GM23338 (cell line): ENCODE measurements at regions not wholly inside any gene's neighbourhood (a gene's known extent, or its start where the extent isn't known, plus 50 kb on each side); places are given as distances from the start of the nearest gene placed in this dataset.
A peak's percentile ranks its signal among the peaks of the same experiment; 100 is the strongest.

Source experiments
- ATAC-seq: fragments of 200-7000 bp; cut with Tn5 transposase; 3 replicates; pipeline ENCODE4 v1.9.1; 2020
- DNase-seq: peaks from one replicate; pipeline ENCODE4 v3.0.0-alpha.2; 2015; ENCODE audit warnings: low spot score
- H2AFZ ChIP-seq: fragments of 200-600 bp; sonication (generic); 2 replicates; pipeline ENCODE4 v1.8.0; 2016; ENCODE audit warnings: antibody characterized with exemption, mild to moderate bottlenecking, moderate library complexity
- H3F3A ChIP-seq: fragments of 200-600 bp; sonication (generic); replicated peaks from 2 replicates; pipeline ENCODE4 v1.8.0; 2017; ENCODE audit warnings: antibody characterized with exemption, mixed run types, low read depth
- H3K27ac ChIP-seq: fragments of 200-600 bp; sonication (generic); 2 replicates; pipeline ENCODE4 v1.6.1; 2016; ENCODE audit warnings: low read depth
- H3K27me3 ChIP-seq: fragments of 200-600 bp; sonication (generic); 2 replicates; pipeline ENCODE4 v1.8.0; 2016; ENCODE audit warnings: mild to moderate bottlenecking, mixed run types, moderate library complexity; ENCODE audit not compliant: insufficient read depth
- H3K36me3 ChIP-seq: fragments of 200-600 bp; sonication (generic); 2 replicates; pipeline ENCODE4 v1.8.0; 2016; ENCODE audit warnings: mild to moderate bottlenecking; ENCODE audit not compliant: insufficient read depth
- H3K4me1 ChIP-seq: fragments of 200-600 bp; sonication (generic); 2 replicates; pipeline ENCODE4 v1.8.0; 2016; ENCODE audit warnings: mild to moderate bottlenecking, moderate library complexity; ENCODE audit not compliant: insufficient read depth
- H3K4me2 ChIP-seq: fragments of 200-600 bp; sonication (generic); 2 replicates; pipeline ENCODE4 v1.7.1; 2017; ENCODE audit warnings: mixed run types
- H3K4me3 ChIP-seq: fragments of 200-600 bp; sonication (generic); 2 replicates; pipeline ENCODE4 v1.6.1; 2016; ENCODE audit warnings: mixed run types
- H3K79me2 ChIP-seq: fragments of 200-600 bp; sonication (generic); replicated peaks from 2 replicates; pipeline ENCODE4 v1.8.0; 2017; ENCODE audit warnings: mild to moderate bottlenecking; ENCODE audit not compliant: insufficient read depth
- H3K9me2 ChIP-seq: fragments of 200-600 bp; sonication (generic); 2 replicates; pipeline ENCODE4 v1.8.0; 2017; ENCODE audit not compliant: insufficient read depth
- H4K20me1 ChIP-seq: fragments of 200-600 bp; sonication (generic); replicated peaks from 2 replicates; pipeline ENCODE4 v1.8.0; 2017; ENCODE audit warnings: mild to moderate bottlenecking; ENCODE audit not compliant: insufficient read depth
- H3K27ac Mint-ChIP-seq: 2 replicates; pipeline ENCODE4 v1.8.0; 2020; ENCODE audit warnings: inconsistent platforms, mild to moderate bottlenecking, moderate library complexity, mixed read lengths
- H3K27me3 Mint-ChIP-seq: 3 replicates; pipeline ENCODE4 v1.8.0; 2022; ENCODE audit warnings: low read depth, mild to moderate bottlenecking, moderate library complexity, mixed read lengths, inconsistent platforms; ENCODE audit not compliant: insufficient read depth, poor library complexity
- H3K36me3 Mint-ChIP-seq: 3 replicates; pipeline ENCODE4 v1.8.0; 2021; ENCODE audit warnings: low read depth, mild to moderate bottlenecking, inconsistent platforms, moderate library complexity, mixed read lengths
- H3K4me1 Mint-ChIP-seq: 3 replicates; pipeline ENCODE4 v1.8.0; 2020; ENCODE audit warnings: mild to moderate bottlenecking, inconsistent platforms, mixed read lengths
- H3K4me3 Mint-ChIP-seq: 3 replicates; pipeline ENCODE4 v1.8.0; 2021; ENCODE audit warnings: moderate library complexity, mild to moderate bottlenecking, inconsistent platforms, mixed read lengths
- H3K9me3 Mint-ChIP-seq: 3 replicates; pipeline ENCODE4 v1.8.0; 2020; ENCODE audit warnings: moderate library complexity, mild to moderate bottlenecking, inconsistent platforms, mixed read lengths
- CREB1 ChIP-seq: fragments of 250-450 bp; sonication (Bioruptor Pico); IDR thresholded peaks from 2 replicates; pipeline ENCODE4 v1.5.0; 2020; ENCODE audit warnings: low read depth, mild to moderate bottlenecking, moderate library complexity
- EZH2 ChIP-seq: fragments of 200-600 bp; sonication (generic); IDR thresholded peaks from one replicate; pipeline ENCODE4 v1.8.0; 2017; ENCODE audit warnings: antibody characterized with exemption, mild to moderate bottlenecking, low read depth; ENCODE audit not compliant: unreplicated experiment
- EZH2phosphoT487 ChIP-seq: fragments of 200-600 bp; sonication (generic); IDR thresholded peaks from one replicate; pipeline ENCODE4 v1.8.1; 2018; ENCODE audit warnings: antibody characterized with exemption; ENCODE audit not compliant: unreplicated experiment
- JUNB ChIP-seq: IDR thresholded peaks from one replicate; pipeline ENCODE4 v1.6.1; 2016; ENCODE audit warnings: antibody characterized with exemption; ENCODE audit not compliant: unreplicated experiment
- NANOG ChIP-seq: IDR thresholded peaks from 2 replicates; pipeline ENCODE4 v1.6.1; 2016; ENCODE audit warnings: antibody characterized with exemption, borderline replicate concordance
- POLR2AphosphoS5 ChIP-seq: IDR thresholded peaks from 2 replicates; pipeline ENCODE4 v1.6.1; 2016; ENCODE audit warnings: antibody characterized with exemption, low read depth
- STAT1 ChIP-seq: IDR thresholded peaks from one replicate; pipeline ENCODE4 v1.6.1; 2016; ENCODE audit warnings: antibody characterized with exemption; ENCODE audit not compliant: unreplicated experiment
- ZNF114 ChIP-seq: fragments of 250-450 bp; sonication (Bioruptor Pico); IDR thresholded peaks from 2 replicates; pipeline ENCODE4 v1.5.0; 2020; ENCODE audit warnings: mild to moderate bottlenecking, moderate library complexity
- TF ChIP-seq, protein P1 (sequence below): fragments of 250-450 bp; sonication (Bioruptor Pico); IDR thresholded peaks from 2 replicates; pipeline ENCODE4 v1.5.0; 2020; ENCODE audit warnings: mild to moderate bottlenecking, moderate library complexity
- TF ChIP-seq, protein P2 (sequence below): IDR thresholded peaks from 2 replicates; pipeline ENCODE4 v1.6.1; 2016; ENCODE audit warnings: antibody characterized with exemption
- TF ChIP-seq, protein P3 (sequence below), 2 experiments: fragments of 200-600 bp in 1 of 2; sonication (generic) in 1 of 2; conservative IDR thresholded peaks; 2 replicates each; pipeline versions ENCODE4 v1.5.1 to v1.6.1; 2016 to 2017; ENCODE audit warnings: antibody characterized with exemption in 2 of 2, low read depth in 2 of 2, mild to moderate bottlenecking in 2 of 2, moderate library complexity in 1 of 2

DNA sequence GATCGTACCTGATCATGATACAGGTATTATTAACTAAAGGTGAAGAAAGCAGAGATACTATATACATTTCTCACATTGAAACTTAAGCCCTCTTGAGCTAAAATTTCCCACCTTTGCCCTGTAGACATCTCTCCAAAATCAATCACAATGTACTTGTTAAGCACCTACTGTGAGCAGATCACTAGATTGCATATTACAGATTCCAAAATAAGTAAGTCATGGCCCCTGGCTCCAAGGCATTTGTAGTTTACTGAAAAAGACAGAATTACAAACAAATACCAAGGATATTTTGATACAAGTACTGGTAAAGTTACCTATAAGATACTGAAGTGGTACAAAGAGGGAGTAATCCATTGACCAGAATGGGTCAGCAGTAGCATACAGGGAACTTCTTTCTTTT lies 455.3 kb downstream of the STK39 start (continued):
- TF ChIP-seq, protein P1, sequence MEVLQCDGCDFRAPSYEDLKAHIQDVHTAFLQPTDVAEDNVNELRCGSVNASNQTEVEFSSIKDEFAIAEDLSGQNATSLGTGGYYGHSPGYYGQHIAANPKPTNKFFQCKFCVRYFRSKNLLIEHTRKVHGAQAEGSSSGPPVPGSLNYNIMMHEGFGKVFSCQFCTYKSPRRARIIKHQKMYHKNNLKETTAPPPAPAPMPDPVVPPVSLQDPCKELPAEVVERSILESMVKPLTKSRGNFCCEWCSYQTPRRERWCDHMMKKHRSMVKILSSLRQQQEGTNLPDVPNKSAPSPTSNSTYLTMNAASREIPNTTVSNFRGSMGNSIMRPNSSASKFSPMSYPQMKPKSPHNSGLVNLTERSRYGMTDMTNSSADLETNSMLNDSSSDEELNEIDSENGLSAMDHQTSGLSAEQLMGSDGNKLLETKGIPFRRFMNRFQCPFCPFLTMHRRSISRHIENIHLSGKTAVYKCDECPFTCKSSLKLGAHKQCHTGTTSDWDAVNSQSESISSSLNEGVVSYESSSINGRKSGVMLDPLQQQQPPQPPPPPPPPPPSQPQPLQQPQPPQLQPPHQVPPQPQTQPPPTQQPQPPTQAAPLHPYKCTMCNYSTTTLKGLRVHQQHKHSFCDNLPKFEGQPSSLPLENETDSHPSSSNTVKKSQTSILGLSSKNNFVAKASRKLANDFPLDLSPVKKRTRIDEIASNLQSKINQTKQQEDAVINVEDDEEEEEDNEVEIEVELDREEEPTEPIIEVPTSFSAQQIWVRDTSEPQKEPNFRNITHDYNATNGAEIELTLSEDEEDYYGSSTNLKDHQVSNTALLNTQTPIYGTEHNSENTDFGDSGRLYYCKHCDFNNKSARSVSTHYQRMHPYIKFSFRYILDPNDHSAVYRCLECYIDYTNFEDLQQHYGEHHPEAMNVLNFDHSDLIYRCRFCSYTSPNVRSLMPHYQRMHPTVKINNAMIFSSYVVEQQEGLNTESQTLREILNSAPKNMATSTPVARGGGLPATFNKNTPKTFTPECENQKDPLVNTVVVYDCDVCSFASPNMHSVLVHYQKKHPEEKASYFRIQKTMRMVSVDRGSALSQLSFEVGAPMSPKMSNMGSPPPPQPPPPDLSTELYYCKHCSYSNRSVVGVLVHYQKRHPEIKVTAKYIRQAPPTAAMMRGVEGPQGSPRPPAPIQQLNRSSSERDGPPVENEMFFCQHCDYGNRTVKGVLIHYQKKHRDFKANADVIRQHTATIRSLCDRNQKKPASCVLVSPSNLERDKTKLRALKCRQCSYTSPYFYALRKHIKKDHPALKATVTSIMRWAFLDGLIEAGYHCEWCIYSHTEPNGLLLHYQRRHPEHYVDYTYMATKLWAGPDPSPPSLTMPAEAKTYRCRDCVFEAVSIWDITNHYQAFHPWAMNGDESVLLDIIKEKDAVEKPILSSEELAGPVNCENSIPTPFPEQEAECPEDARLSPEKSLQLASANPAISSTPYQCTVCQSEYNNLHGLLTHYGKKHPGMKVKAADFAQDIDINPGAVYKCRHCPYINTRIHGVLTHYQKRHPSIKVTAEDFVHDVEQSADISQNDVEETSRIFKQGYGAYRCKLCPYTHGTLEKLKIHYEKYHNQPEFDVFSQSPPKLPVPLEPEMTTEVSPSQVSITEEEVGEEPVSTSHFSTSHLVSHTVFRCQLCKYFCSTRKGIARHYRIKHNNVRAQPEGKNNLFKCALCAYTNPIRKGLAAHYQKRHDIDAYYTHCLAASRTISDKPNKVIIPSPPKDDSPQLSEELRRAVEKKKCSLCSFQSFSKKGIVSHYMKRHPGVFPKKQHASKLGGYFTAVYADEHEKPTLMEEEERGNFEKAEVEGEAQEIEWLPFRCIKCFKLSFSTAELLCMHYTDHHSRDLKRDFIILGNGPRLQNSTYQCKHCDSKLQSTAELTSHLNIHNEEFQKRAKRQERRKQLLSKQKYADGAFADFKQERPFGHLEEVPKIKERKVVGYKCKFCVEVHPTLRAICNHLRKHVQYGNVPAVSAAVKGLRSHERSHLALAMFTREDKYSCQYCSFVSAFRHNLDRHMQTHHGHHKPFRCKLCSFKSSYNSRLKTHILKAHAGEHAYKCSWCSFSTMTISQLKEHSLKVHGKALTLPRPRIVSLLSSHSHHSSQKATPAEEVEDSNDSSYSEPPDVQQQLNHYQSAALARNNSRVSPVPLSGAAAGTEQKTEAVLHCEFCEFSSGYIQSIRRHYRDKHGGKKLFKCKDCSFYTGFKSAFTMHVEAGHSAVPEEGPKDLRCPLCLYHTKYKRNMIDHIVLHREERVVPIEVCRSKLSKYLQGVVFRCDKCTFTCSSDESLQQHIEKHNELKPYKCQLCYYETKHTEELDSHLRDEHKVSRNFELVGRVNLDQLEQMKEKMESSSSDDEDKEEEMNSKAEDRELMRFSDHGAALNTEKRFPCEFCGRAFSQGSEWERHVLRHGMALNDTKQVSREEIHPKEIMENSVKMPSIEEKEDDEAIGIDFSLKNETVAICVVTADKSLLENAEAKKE (CRISPR knock-in tag) = no peak
- TF ChIP-seq CREB1 (CRISPR knock-in tag) (no peak), EZH2 (no peak), NANOG (no peak), ZNF114 (CRISPR knock-in tag) (no peak), JUNB (no peak)
- TF ChIP-seq, protein P2, sequence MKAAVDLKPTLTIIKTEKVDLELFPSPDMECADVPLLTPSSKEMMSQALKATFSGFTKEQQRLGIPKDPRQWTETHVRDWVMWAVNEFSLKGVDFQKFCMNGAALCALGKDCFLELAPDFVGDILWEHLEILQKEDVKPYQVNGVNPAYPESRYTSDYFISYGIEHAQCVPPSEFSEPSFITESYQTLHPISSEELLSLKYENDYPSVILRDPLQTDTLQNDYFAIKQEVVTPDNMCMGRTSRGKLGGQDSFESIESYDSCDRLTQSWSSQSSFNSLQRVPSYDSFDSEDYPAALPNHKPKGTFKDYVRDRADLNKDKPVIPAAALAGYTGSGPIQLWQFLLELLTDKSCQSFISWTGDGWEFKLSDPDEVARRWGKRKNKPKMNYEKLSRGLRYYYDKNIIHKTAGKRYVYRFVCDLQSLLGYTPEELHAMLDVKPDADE = no peak

DNA sequence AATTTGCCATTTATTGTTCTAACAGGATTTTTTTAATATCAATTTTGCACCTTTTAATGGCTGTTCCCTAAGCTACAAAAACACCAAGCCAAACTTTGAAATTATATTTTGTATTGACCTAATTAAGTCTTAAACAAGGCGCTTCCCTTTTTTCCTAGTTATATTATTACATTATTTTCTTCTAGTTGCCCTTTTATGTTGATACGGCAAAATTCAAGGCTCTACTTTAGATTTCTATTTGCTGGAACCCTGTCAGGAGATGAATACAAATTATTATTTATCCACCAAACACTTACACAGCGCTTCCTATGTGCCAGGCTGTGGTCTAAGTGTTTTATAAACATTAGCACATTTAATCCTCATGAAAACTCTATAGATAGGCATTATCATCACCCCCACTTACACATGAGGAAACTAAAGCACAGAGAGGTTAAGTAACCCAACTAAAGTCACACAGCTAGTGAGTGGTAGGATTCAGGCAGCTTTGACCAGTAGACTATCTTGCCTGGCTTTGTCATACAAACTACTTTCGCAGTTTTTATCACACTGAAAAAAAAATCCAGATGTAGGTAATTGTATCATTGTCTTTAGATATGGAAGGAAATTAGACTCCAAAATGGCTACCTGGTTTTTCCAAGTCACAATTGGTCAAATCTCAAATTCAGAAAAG lies 456.5 kb downstream of the STK39 start:
- Mint-ChIP-seq H3K36me3 (no peaks in the 10 kb centered on the region), H3K27ac (no peak overlapping the region), H3K9me3 (no peaks in the 10 kb centered on the region), H3K4me1 (peaks cover 38% of the 10 kb centered on the region), H3K27me3 (no peaks in the 10 kb centered on the region), H3K4me3 (no peak overlapping the region)
- H3K27me3 ChIP-seq = no peaks in the 10 kb centered on the region
- H3K9me2 ChIP-seq = no peaks in the 10 kb centered on the region; the same call in 1 of the 2 replicates
- H3K79me2 ChIP-seq = no peaks in the 10 kb centered on the region
- no peaks in the 10 kb centered on the region for H3F3A ChIP-seq
- H3K27ac ChIP-seq = peak overlapping the region; percentile 63; the same call in 1 of the 2 replicates
- H3K4me1 ChIP-seq = peaks cover 30% of the 10 kb centered on the region
- H3K36me3 ChIP-seq = no peaks in the 10 kb centered on the region
- H3K4me3 ChIP-seq = no peak overlapping the region
- ATAC-seq (no peak), DNase-seq (no peak)
- H2AFZ ChIP-seq = no peak overlapping the region
- H3K4me2 ChIP-seq = no peak overlapping the region
- no peaks in the 10 kb centered on the region for H4K20me1 ChIP-seq
- TF ChIP-seq EZH2phosphoT487 (no peak), STAT1 (no peak), POLR2AphosphoS5 (no peak), NANOG (no peak), EZH2 (no peak)
- TF ChIP-seq, protein P2 = no peak
- TF ChIP-seq, protein P3, sequence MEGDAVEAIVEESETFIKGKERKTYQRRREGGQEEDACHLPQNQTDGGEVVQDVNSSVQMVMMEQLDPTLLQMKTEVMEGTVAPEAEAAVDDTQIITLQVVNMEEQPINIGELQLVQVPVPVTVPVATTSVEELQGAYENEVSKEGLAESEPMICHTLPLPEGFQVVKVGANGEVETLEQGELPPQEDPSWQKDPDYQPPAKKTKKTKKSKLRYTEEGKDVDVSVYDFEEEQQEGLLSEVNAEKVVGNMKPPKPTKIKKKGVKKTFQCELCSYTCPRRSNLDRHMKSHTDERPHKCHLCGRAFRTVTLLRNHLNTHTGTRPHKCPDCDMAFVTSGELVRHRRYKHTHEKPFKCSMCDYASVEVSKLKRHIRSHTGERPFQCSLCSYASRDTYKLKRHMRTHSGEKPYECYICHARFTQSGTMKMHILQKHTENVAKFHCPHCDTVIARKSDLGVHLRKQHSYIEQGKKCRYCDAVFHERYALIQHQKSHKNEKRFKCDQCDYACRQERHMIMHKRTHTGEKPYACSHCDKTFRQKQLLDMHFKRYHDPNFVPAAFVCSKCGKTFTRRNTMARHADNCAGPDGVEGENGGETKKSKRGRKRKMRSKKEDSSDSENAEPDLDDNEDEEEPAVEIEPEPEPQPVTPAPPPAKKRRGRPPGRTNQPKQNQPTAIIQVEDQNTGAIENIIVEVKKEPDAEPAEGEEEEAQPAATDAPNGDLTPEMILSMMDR (conservative IDR thresholded peaks at IDR 0.05; ENCODE audit: low read depth in 2 of 2) = no peak
